Endothelial cell of hepatic sinusoid (primary cell): ENCODE measurements at regions not wholly inside any gene's neighbourhood (a gene's known extent, or its start where the extent isn't known, plus 50 kb on each side); places are given as distances from the start of the nearest gene placed in this dataset.

Experiments used
- in situ Hi-C: cut with HindIII; loops from 2 replicates; pipeline ENCODE4 v1.10.0; 2017; ENCODE audit warnings: low sequenced_read_pairs

- in situ Hi-C loops, result no loop called here
Measured at GRCh38 chr3:72270072-72270681, 485.2 kb upstream of the PROK2 start.

GRCh38 chr3:72269475-72269874 lies 484.5 kb upstream of the PROK2 start:
- in situ Hi-C loops, result loop anchor here (10.0 kb wide), 1 partner anchor 425 kb away; no protein-coding TSS in a partner anchor

GRCh38 chr3:72266921-72267524 lies 482.1 kb upstream of the PROK2 start:
- in situ Hi-C loops, result loop anchor here (10.0 kb wide), 1 partner anchor 428 kb away; no protein-coding TSS in a partner anchor

- in situ Hi-C loops, result loop anchor here (10.0 kb wide), 1 partner anchor 429 kb away; no protein-coding TSS in a partner anchor
Measured at GRCh38 chr3:72266016-72266370, 481.0 kb upstream of the PROK2 start.

- in situ Hi-C loops, result loop anchor here (10.0 kb wide), 1 partner anchor 429 kb away; no protein-coding TSS in a partner anchor
Measured at GRCh38 chr3:72265256-72266015, 480.5 kb upstream of the PROK2 start.

DNA sequence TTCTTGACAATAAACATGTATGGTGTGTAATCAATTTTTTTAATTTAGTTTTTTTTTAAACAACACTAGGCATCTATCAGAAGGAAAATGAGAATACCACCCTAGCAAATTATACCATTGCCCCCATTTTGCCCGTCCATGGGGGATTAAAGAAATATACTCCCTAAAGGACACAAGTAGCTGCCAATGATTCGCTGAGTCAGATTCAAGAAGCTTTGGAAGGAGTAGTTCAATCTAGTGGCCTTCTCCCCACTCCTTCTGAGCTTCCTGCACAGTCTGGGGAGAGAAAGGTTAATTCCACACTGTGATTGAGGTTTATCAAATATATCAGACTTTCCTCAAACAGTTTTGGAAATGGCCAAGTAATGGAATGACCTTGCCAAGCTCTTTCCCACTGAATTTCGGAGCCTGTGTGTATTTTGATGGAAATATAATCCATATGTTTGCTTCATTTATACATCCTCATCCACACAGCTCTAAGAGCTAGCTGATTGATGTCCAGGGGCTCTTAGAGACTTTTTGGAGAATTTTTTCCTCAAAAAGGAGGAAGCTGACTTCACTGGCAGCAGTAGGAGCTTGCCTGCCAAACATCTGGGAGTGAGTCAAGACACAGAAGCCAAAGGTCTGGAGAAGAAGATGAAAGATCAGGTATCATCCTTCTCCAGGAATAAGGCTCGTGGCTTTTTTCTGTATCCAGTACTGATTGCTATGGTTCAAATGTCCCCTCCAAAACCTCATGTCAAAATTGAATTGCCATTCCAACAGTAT lies 478.5 kb upstream of the PROK2 start:
- in situ Hi-C loops, result loop anchor here (10.0 kb wide), 1 partner anchor 431 kb away; no protein-coding TSS in a partner anchor

GRCh38 chr3:72262736-72263135 lies 477.8 kb upstream of the PROK2 start:
- in situ Hi-C loops, result loop anchor here (10.0 kb wide), 1 partner anchor 432 kb away; no protein-coding TSS in a partner anchor

- in situ Hi-C loops, result loop anchor here (10.0 kb wide), 1 partner anchor 433 kb away; no protein-coding TSS in a partner anchor
Measured at GRCh38 chr3:72261566-72262564, 476.9 kb upstream of the PROK2 start.

DNA sequence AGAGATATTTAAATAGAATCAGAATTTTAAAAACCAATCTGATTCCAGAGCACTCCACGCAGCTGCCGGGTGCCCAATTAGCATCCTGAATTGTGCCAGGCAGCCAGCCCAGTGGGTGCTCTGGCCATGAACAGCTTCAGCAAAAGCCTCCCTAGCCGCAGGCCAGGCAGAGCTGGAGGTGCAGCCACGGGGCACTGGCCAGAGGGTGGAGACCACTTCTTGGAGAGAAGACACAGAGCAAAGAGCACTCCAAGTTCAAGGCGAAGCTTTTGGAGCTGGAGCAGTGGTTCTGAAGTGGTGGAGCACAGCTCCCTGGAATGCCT lies 475.6 kb upstream of the PROK2 start:
- in situ Hi-C loops, result loop anchor here (10.0 kb wide), 1 partner anchor 434 kb away; no protein-coding TSS in a partner anchor

DNA sequence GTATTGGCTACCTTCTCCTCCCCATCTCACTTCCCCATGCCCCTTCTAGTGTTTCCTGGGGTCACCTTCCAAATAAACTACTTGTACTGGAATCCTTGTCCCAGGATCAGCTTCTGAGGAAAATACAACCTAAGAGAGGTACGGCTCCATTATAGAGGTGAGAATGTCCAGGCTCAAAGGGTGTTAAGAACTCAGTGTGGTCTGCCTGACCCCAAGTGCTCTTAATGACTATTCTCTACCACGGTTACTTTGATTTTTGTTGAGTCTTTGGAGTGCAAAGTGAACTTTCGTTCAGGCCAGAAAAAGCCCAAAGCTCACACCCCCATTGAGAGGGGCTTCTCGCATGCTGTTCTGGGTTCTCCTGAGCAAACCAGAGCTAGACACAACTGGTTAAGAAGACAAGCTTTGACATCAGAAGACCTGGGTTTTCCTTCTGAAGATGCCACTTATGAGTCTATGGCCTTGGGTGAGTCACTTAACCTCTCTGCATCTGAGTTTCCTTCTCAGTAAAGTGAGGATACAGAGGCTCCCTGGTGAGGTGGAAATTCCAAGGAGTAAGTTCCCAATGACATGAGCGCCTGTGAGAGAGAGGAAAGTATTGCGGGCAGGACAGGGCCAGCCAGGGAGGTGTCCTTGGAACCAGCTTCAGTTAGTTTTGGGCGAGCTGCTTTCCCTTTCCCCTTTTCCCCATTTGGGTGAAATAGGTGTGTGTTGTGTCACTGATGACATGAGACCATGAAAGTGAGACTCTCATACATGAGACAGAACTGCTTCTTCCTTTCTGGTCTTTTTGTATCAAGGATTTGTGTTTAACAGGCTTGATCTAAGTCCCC lies 475.0 kb upstream of the PROK2 start:
- in situ Hi-C loops, result loop anchor here (10.0 kb wide), 1 partner anchor 435 kb away; no protein-coding TSS in a partner anchor

DNA sequence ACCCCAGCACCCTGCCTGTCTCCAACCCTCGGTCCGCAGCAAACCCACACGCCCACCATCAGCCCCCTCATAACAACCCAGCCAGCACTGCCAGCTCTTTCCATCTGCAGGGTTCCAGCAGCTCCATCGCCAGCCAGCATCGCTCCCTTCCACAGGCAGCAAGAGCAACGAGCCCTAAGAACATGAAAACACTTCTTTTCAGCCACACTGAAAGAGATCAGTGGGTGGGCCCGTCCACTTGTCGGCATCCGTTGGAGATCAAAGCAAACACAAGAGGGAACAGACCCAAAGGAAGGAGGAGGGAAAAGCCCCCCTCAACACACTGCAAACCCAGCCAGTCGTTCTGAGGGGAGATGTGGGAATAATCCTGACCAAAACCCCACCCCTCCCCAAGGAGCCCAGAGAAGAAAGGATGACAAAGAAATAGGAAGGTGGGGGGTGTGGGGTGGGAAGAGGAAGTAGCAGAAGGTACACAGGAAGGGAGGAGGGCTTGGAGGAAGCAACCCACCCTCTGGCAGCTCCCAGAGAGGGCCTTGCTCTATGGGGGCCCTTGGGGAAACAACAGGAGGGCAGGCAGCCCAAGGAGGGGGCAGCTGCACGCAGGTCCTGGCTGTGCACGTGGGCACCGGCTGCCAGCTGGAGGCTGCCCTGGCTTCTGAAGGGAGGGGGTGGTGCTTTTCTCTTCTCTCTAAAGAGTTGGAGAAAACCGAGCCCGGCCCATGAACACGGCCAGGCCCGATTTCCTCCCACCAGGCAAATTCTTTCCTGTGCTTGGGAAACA lies 473.6 kb upstream of the PROK2 start:
- in situ Hi-C loops, result no loop called here

GRCh38 chr3:72257738-72258137 lies 472.8 kb upstream of the PROK2 start:
- in situ Hi-C loops, result no loop called here

DNA sequence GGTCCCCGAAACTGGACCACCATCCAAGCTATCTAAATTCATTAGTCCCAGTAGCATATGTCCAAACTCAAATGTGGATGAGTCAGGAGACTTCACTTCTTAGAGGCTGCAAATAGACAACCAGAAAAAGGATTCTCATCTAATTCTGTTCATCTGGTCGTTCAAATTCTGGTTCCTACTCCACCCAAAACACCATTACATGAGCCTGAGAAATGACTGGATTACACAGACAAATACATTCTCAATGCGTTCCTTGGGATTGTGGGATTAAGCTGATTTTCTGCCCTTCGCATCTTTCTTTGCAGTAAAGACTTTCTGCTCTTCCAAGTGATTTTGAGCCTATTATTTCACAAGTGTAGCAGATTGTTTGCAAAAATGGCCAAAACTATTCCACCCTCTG lies 472.3 kb upstream of the PROK2 start:
- in situ Hi-C loops, result no loop called here

- in situ Hi-C loops, result no loop called here
Measured at GRCh38 chr3:72256716-72257115, 471.8 kb upstream of the PROK2 start.

DNA sequence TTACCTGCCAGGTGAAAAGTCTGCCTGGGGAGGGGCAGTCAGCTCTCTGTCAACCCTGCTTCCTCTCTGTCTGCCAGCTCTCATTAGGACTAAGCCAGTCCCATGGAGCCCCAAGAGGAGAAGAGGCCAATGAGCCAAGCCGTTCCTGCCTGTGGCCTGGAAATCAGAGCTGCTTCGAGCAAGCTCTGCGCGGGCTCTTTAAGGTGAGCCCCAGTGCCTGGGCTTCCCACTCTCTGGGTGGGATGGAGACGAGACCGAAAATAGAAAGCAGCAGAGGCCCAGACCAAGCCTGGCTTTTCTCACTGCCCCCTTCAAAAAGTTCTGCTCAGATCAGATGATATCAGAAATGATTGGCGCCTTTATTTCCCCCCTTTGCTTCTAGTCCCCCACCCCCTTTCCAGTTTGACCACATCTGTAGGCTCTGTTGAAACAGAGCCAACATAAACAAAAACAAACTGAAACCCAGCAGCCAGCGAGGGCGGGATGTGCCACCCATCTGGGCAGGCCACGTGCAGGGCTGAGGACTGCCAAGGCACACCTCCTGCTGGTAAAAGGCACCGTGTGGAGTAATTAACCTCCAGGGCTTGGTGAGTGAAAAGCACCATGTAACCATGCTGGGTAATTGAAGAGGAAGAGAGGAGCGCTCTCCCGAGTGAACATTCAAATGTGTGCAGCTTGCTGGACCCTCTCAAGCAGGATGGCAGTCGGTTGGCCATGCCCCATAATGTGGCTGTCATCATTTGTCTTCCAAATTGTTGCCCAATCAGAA lies 471.0 kb upstream of the PROK2 start:
- in situ Hi-C loops, result no loop called here

- in situ Hi-C loops, result no loop called here
Measured at GRCh38 chr3:72255191-72255590, 470.2 kb upstream of the PROK2 start.

- in situ Hi-C loops, result no loop called here
Measured at GRCh38 chr3:72254483-72254882, 469.5 kb upstream of the PROK2 start.
